ENCODE measurements at regions not wholly inside any gene's neighbourhood (a gene's known extent, or its start where the extent isn't known, plus 50 kb on each side); places are given as distances from the start of the nearest gene placed in this dataset.

DNA sequence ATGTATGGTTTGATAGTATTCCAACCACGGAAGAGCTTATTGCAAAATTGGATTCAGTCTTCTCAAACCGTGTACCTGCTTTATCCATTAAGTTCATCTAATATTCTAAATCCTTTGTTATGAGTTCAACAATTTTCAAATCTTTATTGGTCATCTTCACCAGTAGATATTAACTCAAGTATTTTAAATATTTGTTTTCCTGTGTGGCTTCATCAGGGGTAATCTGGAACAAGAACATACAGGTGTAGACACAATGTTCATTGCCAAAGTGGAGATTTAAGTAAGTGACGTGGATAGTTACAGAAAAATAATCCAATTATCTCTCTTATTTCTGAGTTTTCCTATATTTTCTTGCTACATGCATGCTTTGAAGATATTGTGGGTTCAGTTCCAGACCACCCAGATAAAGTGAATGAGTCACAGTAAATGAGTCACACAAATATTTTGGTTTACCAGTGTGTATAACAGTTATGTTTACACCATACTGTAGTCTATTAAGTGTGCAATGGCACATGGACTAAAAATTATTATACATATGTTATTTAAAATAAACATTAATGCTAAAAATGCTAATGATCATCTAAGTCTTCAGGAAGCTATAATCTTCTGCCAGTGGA is 429.0 kb upstream of the POT1 start:
- no peak for TF ChIP-seq CEBPB (IDR thresholded peaks at IDR 0.05)
- no peak for TF ChIP-seq CREB1 (IDR thresholded peaks at IDR 0.05; ENCODE audit: low read depth)

Data from Ishikawa (cell line).